NT2/D1 (cell line): ENCODE measurements at regions not wholly inside any gene's neighbourhood (a gene's known extent, or its start where the extent isn't known, plus 50 kb on each side); places are given as distances from the start of the nearest gene placed in this dataset.

Source experiments
- DNase-seq: peaks from one replicate; pipeline ENCODE4 v3.0.0-alpha.2; 2011; ENCODE audit warnings: low read depth, low spot score
- H3K27me3 ChIP-seq: 2 replicates; pipeline ENCODE4 v1.6.0; 2011; ENCODE audit warnings: mild to moderate bottlenecking; ENCODE audit not compliant: insufficient read length, insufficient read depth
- H3K36me3 ChIP-seq: 2 replicates; pipeline ENCODE4 v1.6.1; 2011; ENCODE audit warnings: mild to moderate bottlenecking, low read length, mixed read lengths; ENCODE audit not compliant: insufficient read depth, insufficient read length
- H3K4me1 ChIP-seq: 2 replicates; pipeline ENCODE4 v1.5.1; 2011; ENCODE audit not compliant: insufficient read depth, insufficient read length
- H3K4me3 ChIP-seq: 2 replicates; pipeline ENCODE4 v1.5.1; 2011; ENCODE audit warnings: low read depth; ENCODE audit not compliant: insufficient read length
- H3K9ac ChIP-seq: 2 replicates; pipeline ENCODE4 v1.6.0; 2011; ENCODE audit warnings: low read depth; ENCODE audit not compliant: insufficient read length
- H3K9me3 ChIP-seq: 2 replicates; pipeline ENCODE4 v1.5.1; 2011; ENCODE audit warnings: mild to moderate bottlenecking, low read length; ENCODE audit not compliant: insufficient read depth
- SUZ12 ChIP-seq: IDR thresholded peaks from 2 replicates; pipeline ENCODE4 v1.6.1; 2011; ENCODE audit not compliant: insufficient read length, insufficient read depth; ENCODE audit errors: extremely low read depth
- YY1 ChIP-seq: IDR thresholded peaks from 2 replicates; pipeline ENCODE4 v1.6.1; 2011; ENCODE audit not compliant: insufficient read length, insufficient read depth
- ZNF274 ChIP-seq: IDR thresholded peaks from 2 replicates; pipeline ENCODE4 v1.6.1; 2011; ENCODE audit warnings: mild to moderate bottlenecking, low read depth, low read length

DNA sequence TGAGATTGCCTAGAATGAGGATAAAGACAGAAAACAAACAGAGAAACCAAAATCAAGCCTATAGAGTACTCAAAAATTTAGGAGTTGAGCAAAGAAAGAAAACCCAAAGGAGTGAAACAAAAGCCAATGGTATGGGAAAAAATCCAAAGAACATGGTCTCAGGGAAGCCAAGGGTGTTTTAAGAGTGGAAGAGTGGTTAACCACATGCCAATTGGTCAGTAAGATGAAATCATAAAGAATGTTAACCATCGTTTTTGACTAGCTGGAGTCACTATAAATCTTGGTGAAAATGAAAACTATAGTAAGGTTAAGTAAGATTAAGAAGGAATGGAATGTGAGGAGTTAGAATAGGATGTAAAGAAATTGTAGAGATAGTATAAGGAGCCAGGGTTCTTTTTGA is 64.7 kb upstream of the RPL34 start:
- no peak overlapping the region for H3K9ac ChIP-seq

DNA sequence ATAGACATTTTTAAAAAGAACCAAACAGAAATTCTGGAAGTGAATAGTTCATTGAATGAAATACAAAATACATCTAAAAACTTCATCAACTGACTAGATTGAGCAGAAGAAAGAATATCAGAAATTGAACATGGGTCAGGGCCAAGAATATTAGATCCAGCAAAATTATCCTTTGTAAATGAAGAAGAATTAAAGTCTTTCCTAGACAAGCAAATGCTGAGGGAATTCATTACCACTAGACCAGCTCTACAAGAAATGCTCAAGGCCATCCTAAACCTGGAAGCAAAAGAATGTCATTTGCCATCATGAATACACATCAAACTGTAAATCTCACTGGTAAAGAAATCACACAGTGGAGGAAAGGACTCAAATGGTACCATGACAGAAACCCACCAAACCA is 72.7 kb upstream of the RPL34 start:
- peaks cover 3% of the 10 kb centered on the region; the same call in 1 of the 2 replicates for H3K9me3 ChIP-seq
- H3K36me3 ChIP-seq: no peaks in the 10 kb centered on the region
- H3K4me1 ChIP-seq: no peaks in the 10 kb centered on the region
- no peak overlapping the region for H3K4me3 ChIP-seq
- DNase-seq: no peak
- H3K27me3 ChIP-seq: no peaks in the 10 kb centered on the region
- H3K9ac ChIP-seq: no peak overlapping the region
- TF ChIP-seq YY1: no peak
- TF ChIP-seq ZNF274: no peak
- no peak for TF ChIP-seq SUZ12

More for the DNA sequence above, 64.7 kb upstream of the RPL34 start:
- Histone ChIP-seq H3K27me3 (no peaks in the 10 kb centered on the region), H3K4me1 (no peaks in the 10 kb centered on the region), H3K36me3 (no peaks in the 10 kb centered on the region), H3K4me3 (no peak overlapping the region), H3K9me3 (no peaks in the 10 kb centered on the region)
- DNase-seq: no peak
- TF ChIP-seq YY1 (no peak), SUZ12 (no peak), ZNF274 (no peak)

DNA sequence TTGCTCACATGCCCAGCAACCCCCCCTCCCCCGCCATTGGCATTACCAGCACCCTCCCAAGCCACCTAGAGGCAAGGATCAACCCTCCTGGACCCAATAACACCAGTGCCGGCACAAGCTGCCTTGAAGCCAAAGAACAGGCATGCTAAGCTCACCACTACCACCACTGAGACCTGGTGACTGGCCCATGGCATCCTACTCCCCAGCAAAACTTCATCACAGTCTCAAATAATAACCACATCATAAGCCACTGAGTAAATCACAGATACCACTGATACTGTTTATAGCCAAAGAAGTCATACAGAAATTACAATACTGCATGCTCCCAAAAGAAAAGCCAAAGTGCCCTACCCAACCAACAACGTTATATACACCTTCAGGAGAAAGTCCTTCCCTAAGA is 73.6 kb upstream of the RPL34 start:
- H3K4me1 ChIP-seq: no peaks in the 10 kb centered on the region
- peaks cover 3% of the 10 kb centered on the region; the same call in 1 of the 2 replicates for H3K9me3 ChIP-seq
- TF ChIP-seq ZNF274: no peak
- no peak for TF ChIP-seq SUZ12
- TF ChIP-seq YY1: no peak
- H3K27me3 ChIP-seq: no peaks in the 10 kb centered on the region
- no peak overlapping the region for H3K9ac ChIP-seq
- no peaks in the 10 kb centered on the region for H3K36me3 ChIP-seq
- no peak for DNase-seq
- H3K4me3 ChIP-seq: no peak overlapping the region

DNA sequence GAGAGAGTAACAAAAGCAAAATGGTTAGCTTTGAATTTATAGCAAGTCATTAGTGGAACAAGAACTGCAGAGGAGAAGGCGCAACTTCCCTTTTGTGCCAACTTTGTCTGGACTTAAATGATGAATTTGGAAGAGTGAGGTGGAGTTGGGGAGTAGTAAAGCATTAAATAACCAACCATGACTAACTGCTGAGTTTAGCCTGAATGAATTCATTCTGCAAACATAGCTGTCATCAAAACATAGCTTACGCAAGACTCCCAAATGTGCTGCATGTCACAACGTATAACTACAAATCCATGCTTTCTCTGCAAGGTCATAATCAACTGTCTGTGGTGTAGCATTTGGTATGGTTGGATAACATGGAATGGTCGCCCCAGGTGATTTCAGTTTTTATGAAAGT is 75.9 kb upstream of the RPL34 start:
- Histone ChIP-seq H3K9ac (no peak overlapping the region), H3K4me3 (no peak overlapping the region), H3K9me3 (peaks cover 3% of the 10 kb centered on the region; the same call in 1 of the 2 replicates), H3K4me1 (no peaks in the 10 kb centered on the region), H3K27me3 (no peaks in the 10 kb centered on the region), H3K36me3 (no peaks in the 10 kb centered on the region)
- no peak for DNase-seq
- TF ChIP-seq ZNF274 (no peak), SUZ12 (no peak), YY1 (no peak)

DNA sequence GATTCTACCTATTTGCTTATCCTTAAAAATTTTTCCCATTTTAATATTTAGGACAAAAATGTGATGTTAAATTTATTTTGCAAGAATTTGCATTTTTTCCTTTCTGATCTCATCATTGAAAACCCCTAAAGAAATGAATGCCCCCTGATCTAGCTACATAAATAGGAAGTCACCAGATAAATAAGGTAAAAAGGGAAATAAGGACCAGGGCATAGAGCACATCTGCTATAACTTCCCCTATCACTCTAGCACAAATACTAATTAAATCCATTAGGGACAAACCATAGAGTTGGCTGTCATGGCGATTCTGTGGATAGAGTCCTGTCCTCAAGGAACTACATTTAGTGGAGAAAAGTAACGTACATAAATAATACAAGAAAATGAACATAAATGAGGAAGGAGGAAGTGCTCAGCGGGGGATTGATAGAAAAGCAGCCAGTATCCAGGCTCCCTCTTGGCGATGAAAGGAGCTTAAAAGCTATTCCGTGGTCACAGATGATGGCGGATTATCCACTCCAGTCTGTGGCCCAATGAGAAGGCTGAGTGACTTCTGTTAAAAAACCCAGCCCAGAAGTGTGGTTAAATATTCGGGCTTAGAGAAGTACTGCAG is 76.9 kb upstream of the RPL34 start:
- H3K27me3 ChIP-seq: no peaks in the 10 kb centered on the region
- no peaks in the 10 kb centered on the region for H3K4me1 ChIP-seq
- no peak overlapping the region for H3K4me3 ChIP-seq
- TF ChIP-seq SUZ12 (no peak), YY1 (no peak), ZNF274 (no peak)
- peaks cover 1% of the 10 kb centered on the region; the same call in 1 of the 2 replicates for H3K9me3 ChIP-seq
- DNase-seq: no peak
- no peak overlapping the region for H3K9ac ChIP-seq
- no peaks in the 10 kb centered on the region for H3K36me3 ChIP-seq

DNA sequence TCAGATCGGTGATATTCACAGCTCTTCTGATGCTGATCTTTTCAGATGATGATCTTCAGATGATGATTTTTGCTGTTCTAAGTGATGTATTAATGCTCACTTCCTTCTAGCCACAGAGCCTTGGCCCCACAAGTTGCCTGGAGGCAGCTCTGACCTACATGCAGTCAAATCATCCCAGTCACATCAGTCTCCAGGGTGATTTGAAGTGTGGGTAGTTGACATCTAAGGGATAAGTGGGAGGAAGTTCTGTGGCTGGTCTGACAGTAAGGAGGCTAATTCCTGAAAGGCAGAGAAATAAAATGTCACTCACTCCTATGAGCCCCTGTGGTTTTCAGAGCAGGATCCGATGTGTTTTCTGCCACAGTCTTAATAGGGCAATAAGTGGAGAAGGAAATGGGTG is 79.8 kb upstream of the RPL34 start:
- H3K9me3 ChIP-seq: no peaks in the 10 kb centered on the region
- no peaks in the 10 kb centered on the region for H3K4me1 ChIP-seq
- no peak for DNase-seq
- H3K4me3 ChIP-seq: no peak overlapping the region
- no peaks in the 10 kb centered on the region for H3K27me3 ChIP-seq
- H3K36me3 ChIP-seq: no peaks in the 10 kb centered on the region
- TF ChIP-seq YY1: no peak
- TF ChIP-seq ZNF274: no peak
- TF ChIP-seq SUZ12: no peak
- H3K9ac ChIP-seq: no peak overlapping the region

DNA sequence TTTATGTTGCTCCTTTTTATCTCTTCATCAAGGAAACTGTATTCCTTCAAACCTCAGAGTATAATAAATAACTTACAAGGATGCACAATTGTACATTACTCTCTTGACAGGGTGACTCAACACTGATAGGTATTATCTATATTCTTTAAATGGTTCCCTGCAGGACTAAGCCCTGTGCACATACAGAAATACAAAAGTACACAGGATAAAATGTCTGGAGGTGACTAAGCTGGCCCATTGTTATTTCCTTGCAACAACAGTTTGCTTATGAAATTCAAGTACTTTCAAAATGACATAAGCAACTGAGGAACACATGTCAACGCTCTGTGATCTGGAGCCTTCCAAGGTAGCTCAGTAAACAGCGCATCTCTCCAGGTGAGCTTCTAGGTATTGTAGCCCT is 83.8 kb upstream of the RPL34 start:
- Histone ChIP-seq H3K36me3 (no peaks in the 10 kb centered on the region), H3K9me3 (no peaks in the 10 kb centered on the region), H3K4me3 (no peak overlapping the region), H3K27me3 (no peaks in the 10 kb centered on the region), H3K9ac (no peak overlapping the region), H3K4me1 (no peaks in the 10 kb centered on the region)
- no peak for TF ChIP-seq ZNF274
- TF ChIP-seq YY1: no peak
- TF ChIP-seq SUZ12: no peak
- DNase-seq: no peak

DNA sequence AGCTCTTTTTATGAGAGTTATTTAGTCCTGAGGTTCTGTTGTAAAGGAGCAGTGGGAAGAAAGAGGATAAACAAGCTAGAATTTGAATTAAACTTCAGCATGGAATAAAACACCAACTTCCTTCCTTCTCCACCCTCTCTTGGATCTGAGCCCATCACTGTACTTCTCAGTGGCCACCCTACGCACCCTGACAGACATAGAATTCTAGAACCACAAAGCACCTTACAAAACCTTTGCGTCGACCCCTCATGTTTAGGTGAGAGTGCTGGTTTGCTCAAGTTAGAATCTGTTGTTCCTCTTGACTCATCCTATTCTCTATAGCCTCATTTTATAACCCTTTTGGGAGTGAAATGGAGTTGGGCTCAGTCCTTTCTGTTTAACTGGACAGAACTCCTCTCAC is 84.6 kb upstream of the RPL34 start:
- no peaks in the 10 kb centered on the region for H3K4me1 ChIP-seq
- no peak overlapping the region for H3K4me3 ChIP-seq
- H3K27me3 ChIP-seq: no peaks in the 10 kb centered on the region
- no peaks in the 10 kb centered on the region for H3K36me3 ChIP-seq
- no peak for DNase-seq
- no peaks in the 10 kb centered on the region for H3K9me3 ChIP-seq
- no peak overlapping the region for H3K9ac ChIP-seq
- TF ChIP-seq YY1 (no peak), ZNF274 (no peak), SUZ12 (no peak)
